Neural cell (in vitro differentiated cells): ENCODE measurements at regions not wholly inside any gene's neighbourhood (a gene's known extent, or its start where the extent isn't known, plus 50 kb on each side); places are given as distances from the start of the nearest gene placed in this dataset.

Source experiments
- H2AFZ ChIP-seq: fragments of 200-600, 300-800 bp; sonication (generic), shearing (Covaris generic); 2 replicates; pipeline ENCODE4 v1.6.0; 2014; ENCODE audit warnings: low read depth, mild to moderate bottlenecking, antibody characterized with exemption, low read length, moderate library complexity
- H3F3A ChIP-seq: fragments of 200-600 bp; shearing (Covaris generic); 2 replicates; pipeline ENCODE4 v1.6.1; 2016; ENCODE audit warnings: mild to moderate bottlenecking, moderate library complexity, mixed read lengths, antibody characterized with exemption, low read length; ENCODE audit not compliant: insufficient read depth, poor library complexity, severe bottlenecking
- H3K27ac ChIP-seq: fragments of 200-600, 300-800 bp; sonication (generic), shearing (Covaris generic); 2 replicates; pipeline ENCODE4 v1.5.1; 2014; ENCODE audit warnings: mild to moderate bottlenecking, low read length, moderate library complexity
- H3K27me3 ChIP-seq: fragments of 300-800, 200-600 bp; sonication (generic), shearing (Covaris generic); 2 replicates; pipeline ENCODE4 v1.6.0; 2014; ENCODE audit warnings: mild to moderate bottlenecking, low read depth, low read length, moderate library complexity; ENCODE audit not compliant: insufficient read depth
- H3K36me3 ChIP-seq: fragments of 300-800, 200-600 bp; sonication (generic), shearing (Covaris generic); 2 replicates; pipeline ENCODE4 v1.5.1; 2014; ENCODE audit warnings: mild to moderate bottlenecking, antibody characterized with exemption, low read length, moderate library complexity; ENCODE audit not compliant: insufficient read depth
- H3K4me2 ChIP-seq: fragments of 300-800, 200-600 bp; sonication (generic), shearing (Covaris generic); 2 replicates; pipeline ENCODE4 v1.6.0; 2014; ENCODE audit warnings: mild to moderate bottlenecking, low read length
- H3K4me3 ChIP-seq: fragments of 300-800, 200-600 bp; sonication (generic), shearing (Covaris generic); 2 replicates; pipeline ENCODE4 v1.5.1; 2014; ENCODE audit warnings: mild to moderate bottlenecking, low read length, moderate library complexity
- H3K79me2 ChIP-seq: fragments of 200-600 bp; shearing (Covaris generic); replicated peaks from 2 replicates; pipeline ENCODE4 v1.6.0; 2014; ENCODE audit warnings: mild to moderate bottlenecking, low read length, moderate library complexity; ENCODE audit not compliant: insufficient read depth
- H3K9ac ChIP-seq: fragments of 300-800, 200-600 bp; sonication (generic), shearing (Covaris generic); 2 replicates; pipeline ENCODE4 v1.6.1; 2016; ENCODE audit warnings: mild to moderate bottlenecking, low read length, mixed read lengths
- H3K9me2 ChIP-seq: fragments of 200-600 bp; shearing (Covaris generic); 2 replicates; pipeline ENCODE4 v1.6.1; 2016; ENCODE audit warnings: mild to moderate bottlenecking, low read length, mixed read lengths; ENCODE audit not compliant: insufficient read depth
- H3K9me3 ChIP-seq: fragments of 200-600, 300-800 bp; sonication (generic), shearing (Covaris generic); 2 replicates; pipeline ENCODE4 v1.6.1; 2016; ENCODE audit warnings: mild to moderate bottlenecking, mixed run types, low read length, moderate library complexity, mixed read lengths
- H4K20me1 ChIP-seq: fragments of 200-600 bp; shearing (Covaris generic); 2 replicates; pipeline ENCODE4 v1.6.1; 2016; ENCODE audit warnings: mild to moderate bottlenecking, mixed run types; ENCODE audit not compliant: insufficient read depth
- CTCF ChIP-seq: fragments of 450-650 bp; IDR thresholded peaks from 2 replicates; pipeline ENCODE4 v1.5.1; 2014; ENCODE audit warnings: antibody characterized with exemption, mild to moderate bottlenecking, moderate library complexity; ENCODE audit not compliant: poor library complexity, severe bottlenecking
- EP300 ChIP-seq: fragments of 450-650 bp; conservative IDR thresholded peaks from 2 replicates; pipeline ENCODE4 v1.6.1; 2014; ENCODE audit warnings: antibody characterized with exemption, mild to moderate bottlenecking, moderate library complexity; ENCODE audit not compliant: poor library complexity, severe bottlenecking
- EZH2 ChIP-seq: fragments of 200-600, 300-800 bp; shearing (Covaris generic), sonication (generic); IDR thresholded peaks from 2 replicates; pipeline ENCODE4 v1.6.1; 2014; ENCODE audit warnings: antibody characterized with exemption, low read length, borderline replicate concordance, mild to moderate bottlenecking; ENCODE audit not compliant: insufficient read depth, poor library complexity, severe bottlenecking
- MXI1 ChIP-seq: fragments of 450-650 bp; conservative IDR thresholded peaks from 2 replicates; pipeline ENCODE4 v1.6.1; 2014; ENCODE audit warnings: antibody characterized with exemption, mild to moderate bottlenecking; ENCODE audit not compliant: poor library complexity, severe bottlenecking
- POLR2AphosphoS5 ChIP-seq: IDR thresholded peaks from 2 replicates; pipeline ENCODE4 v1.6.1; 2012
- RAD21 ChIP-seq: fragments of 450-650 bp; conservative IDR thresholded peaks from 2 replicates; pipeline ENCODE4 v1.6.1; 2014; ENCODE audit warnings: antibody characterized with exemption, mild to moderate bottlenecking, moderate library complexity
- REST ChIP-seq: IDR thresholded peaks from 2 replicates; pipeline ENCODE4 v1.6.1; 2012; ENCODE audit warnings: borderline replicate concordance
- SMC3 ChIP-seq: fragments of 450-650 bp; conservative IDR thresholded peaks from 2 replicates; pipeline ENCODE4 v1.6.1; 2014; ENCODE audit warnings: antibody characterized with exemption, mild to moderate bottlenecking, moderate library complexity; ENCODE audit not compliant: poor library complexity
- TAF1 ChIP-seq: IDR thresholded peaks from 2 replicates; pipeline ENCODE4 v1.6.1; 2012; ENCODE audit warnings: low read depth

- TF ChIP-seq SMC3 (no peak), POLR2AphosphoS5 (no peak), MXI1 (no peak), TAF1 (no peak)
- Histone ChIP-seq H3K4me2 (no peak overlapping the region), H2AFZ (no peak overlapping the region)
Observed at GRCh38 chr5:173823721-173824567, 64.2 kb upstream of the CPEB4 start.

GRCh38 chr5:173825215-173825865 is 62.8 kb upstream of the CPEB4 start:
- Histone ChIP-seq H3K4me3 (no peak overlapping the region), H3K36me3 (no peaks in the 10 kb centered on the region), H3K79me2 (no peaks in the 10 kb centered on the region), H3K9me2 (no peaks in the 10 kb centered on the region), H3K9ac (no peak overlapping the region), H3K4me2 (no peak overlapping the region), H2AFZ (no peak overlapping the region), H3F3A (no peaks in the 10 kb centered on the region), H3K27me3 (no peaks in the 10 kb centered on the region), H3K27ac (no peak overlapping the region), H3K9me3 (no peaks in the 10 kb centered on the region), H4K20me1 (no peaks in the 10 kb centered on the region)
- TF ChIP-seq TAF1: no peak
- TF ChIP-seq REST: no peak
- TF ChIP-seq EP300: no peak
- no peak for TF ChIP-seq MXI1
- TF ChIP-seq RAD21: no peak
- no peak for TF ChIP-seq EZH2
- TF ChIP-seq CTCF: no peak
- TF ChIP-seq POLR2AphosphoS5: no peak
- no peak for TF ChIP-seq SMC3

More at GRCh38 chr5:173823721-173824567, 64.2 kb upstream of the CPEB4 start:
- Histone ChIP-seq H4K20me1 (no peaks in the 10 kb centered on the region), H3K36me3 (no peaks in the 10 kb centered on the region), H3K79me2 (no peaks in the 10 kb centered on the region), H3K4me3 (no peak overlapping the region), H3K9ac (no peak overlapping the region), H3K9me3 (no peaks in the 10 kb centered on the region), H3K9me2 (no peaks in the 10 kb centered on the region), H3K27me3 (no peaks in the 10 kb centered on the region), H3K27ac (no peak overlapping the region), H3F3A (no peaks in the 10 kb centered on the region)
